ENCODE measurements at regions not wholly inside any gene's neighbourhood (a gene's known extent, or its start where the extent isn't known, plus 50 kb on each side); places are given as distances from the start of the nearest gene placed in this dataset.
"Not testable (repeated sequence)": the region's sequence is repeated elsewhere in the genome, so short reads cannot be mapped to it uniquely, and the experiment has no call there.

DNA sequence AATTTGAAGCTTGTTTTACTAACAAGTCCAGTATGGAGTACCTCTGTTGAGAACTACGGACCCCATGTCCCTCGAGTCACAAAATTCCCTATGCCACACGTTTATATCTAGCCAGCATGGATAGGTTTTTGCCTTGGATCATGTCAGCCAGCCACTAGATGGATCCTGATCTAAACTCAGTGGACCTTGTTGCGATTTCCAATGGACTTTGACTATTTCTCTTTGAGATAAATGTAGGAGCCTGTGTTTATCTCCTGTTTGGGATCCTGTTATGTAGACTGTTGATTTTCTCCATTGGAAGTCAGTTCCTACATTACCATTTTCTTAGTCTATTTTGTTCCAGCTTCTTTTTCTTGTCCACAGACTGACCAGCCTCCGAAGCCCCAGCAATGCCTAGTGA, 127.1 kb upstream of the BMAL1 start:
- 88% methylated on average over 4 of the region's 5 CpGs for WGBS
- no peak overlapping the region for H2BK12ac ChIP-seq (ENCODE audit: low read length in 2 of 2)

DNA sequence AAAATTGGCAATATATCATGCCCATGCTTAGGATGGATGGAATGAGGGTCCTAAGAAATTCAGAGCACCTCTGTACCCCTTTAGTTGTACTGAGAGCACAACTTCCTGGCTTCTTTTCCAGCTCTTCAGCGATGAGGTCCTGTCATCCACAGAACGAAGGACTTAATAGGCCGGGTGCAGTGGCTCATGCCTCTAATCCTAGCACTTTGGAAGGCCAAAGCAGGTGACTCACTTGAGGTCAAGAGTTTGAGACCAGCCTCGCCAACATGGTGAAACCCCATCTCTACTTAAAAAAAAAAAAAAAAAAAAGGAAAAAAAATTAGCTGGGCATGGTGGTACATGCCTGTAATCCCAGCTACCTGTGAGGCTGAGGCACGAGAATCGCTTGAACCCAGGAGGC, 125.3 kb upstream of the BMAL1 start:
- no peak overlapping the region for H3K23ac ChIP-seq (ENCODE audit: low read length in 2 of 2)
- H2AK5ac ChIP-seq (ENCODE audit: low read length, severe bottlenecking), result peak overlapping the region; percentile 68
- H3K4ac ChIP-seq (ENCODE audit: low read depth in 1 of 2, low read length in 2 of 2), result no peak overlapping the region
- no peaks in the 10 kb centered on the region for H3K4me1 ChIP-seq (ENCODE audit: control insufficient read depth, insufficient read depth, low read depth, low read length)
- H3K4me3 ChIP-seq (ENCODE audit: insufficient read depth in 1 of 2, low read depth in 1 of 2, low read length in 2 of 2), result no peak overlapping the region
- peaks cover 0 to 27% of the 10 kb centered on the region in 2 experiments for H3K27me3 ChIP-seq (ENCODE audit: control insufficient read depth in 1 of 2, insufficient read depth in 1 of 2, low read length in 2 of 2)
- H2BK5ac ChIP-seq (ENCODE audit: low read depth, low read length, poor library complexity, severe bottlenecking), result no peak overlapping the region
- H3K9me3 ChIP-seq (ENCODE audit: control insufficient read depth, low read length), result peaks cover 4% of the 10 kb centered on the region
- H3K27ac ChIP-seq (ENCODE audit: low read length, poor library complexity, severe bottlenecking), result no peak overlapping the region
- no peak overlapping the region for H2BK120ac ChIP-seq (ENCODE audit: low read depth, low read length)
- H4K91ac ChIP-seq (ENCODE audit: low read length), result no peak overlapping the region
- H3K18ac ChIP-seq (ENCODE audit: low read depth in 1 of 2, low read length in 2 of 2), result no peak overlapping the region
- no peak for DNase-seq
- no peak overlapping the region for H2BK15ac ChIP-seq (ENCODE audit: low read depth, poor library complexity, severe bottlenecking)
- H3K36me3 ChIP-seq (ENCODE audit: control insufficient read depth in 1 of 2, insufficient read depth in 2 of 2, low read depth in 1 of 2, low read length in 2 of 2), result no peaks in the 10 kb centered on the region
- H2AFZ ChIP-seq (ENCODE audit: low read depth, low read length), result no peak overlapping the region
- H4K8ac ChIP-seq (ENCODE audit: low read length), result no peak overlapping the region
- no peak overlapping the region for H2BK12ac ChIP-seq (ENCODE audit: low read length in 2 of 2)
- 74% methylated on average over 5 of the region's 6 CpGs for WGBS
- no peaks in the 10 kb centered on the region for H3K79me1 ChIP-seq (replicated peaks; ENCODE audit: low read length, poor library complexity, severe bottlenecking)
- H3K9ac ChIP-seq (ENCODE audit: low read length), result no peak overlapping the region
- H3K4me2 ChIP-seq (ENCODE audit: low read length, poor library complexity, severe bottlenecking), result no peak overlapping the region
- H3K14ac ChIP-seq (ENCODE audit: low read length in 2 of 2), result no peak overlapping the region

More for the DNA sequence above, 127.1 kb upstream of the BMAL1 start:
- H3K4me2 ChIP-seq (ENCODE audit: low read length, poor library complexity, severe bottlenecking), result no peak overlapping the region
- no peak overlapping the region for H2BK5ac ChIP-seq (ENCODE audit: low read depth, low read length, poor library complexity, severe bottlenecking)
- no peaks in the 10 kb centered on the region for H3K9me3 ChIP-seq (ENCODE audit: control insufficient read depth, low read length)
- H4K8ac ChIP-seq (ENCODE audit: low read length), result no peak overlapping the region
- no peaks in the 10 kb centered on the region for H3K79me1 ChIP-seq (replicated peaks; ENCODE audit: low read length, poor library complexity, severe bottlenecking)
- DNase-seq, result no peak
- no peaks in the 10 kb centered on the region for H3K4me1 ChIP-seq (ENCODE audit: control insufficient read depth, insufficient read depth, low read depth, low read length)
- H3K4me3 ChIP-seq (ENCODE audit: insufficient read depth in 1 of 2, low read depth in 1 of 2, low read length in 2 of 2), result no peak overlapping the region
- no peak overlapping the region for H3K27ac ChIP-seq (ENCODE audit: low read length, poor library complexity, severe bottlenecking)
- no peak overlapping the region for H2AK5ac ChIP-seq (ENCODE audit: low read length, severe bottlenecking)
- H3K14ac ChIP-seq (ENCODE audit: low read length in 2 of 2), result no peak overlapping the region
- H2AFZ ChIP-seq (ENCODE audit: low read depth, low read length), result no peak overlapping the region
- peaks cover 0 to 25% of the 10 kb centered on the region in 2 experiments for H3K27me3 ChIP-seq (ENCODE audit: control insufficient read depth in 1 of 2, insufficient read depth in 1 of 2, low read length in 2 of 2)
- H3K18ac ChIP-seq (ENCODE audit: low read depth in 1 of 2, low read length in 2 of 2), result no peak overlapping the region
- no peak overlapping the region for H2BK120ac ChIP-seq (ENCODE audit: low read depth, low read length)
- no peak overlapping the region for H3K23ac ChIP-seq (ENCODE audit: low read length in 2 of 2)
- no peak overlapping the region for H4K91ac ChIP-seq (ENCODE audit: low read length)
- no peak overlapping the region for H3K9ac ChIP-seq (ENCODE audit: low read length)
- no peak overlapping the region for H2BK15ac ChIP-seq (ENCODE audit: low read depth, poor library complexity, severe bottlenecking)
- H3K36me3 ChIP-seq (ENCODE audit: control insufficient read depth in 1 of 2, insufficient read depth in 2 of 2, low read depth in 1 of 2, low read length in 2 of 2), result no peaks in the 10 kb centered on the region
- no peak overlapping the region for H3K4ac ChIP-seq (ENCODE audit: low read depth in 1 of 2, low read length in 2 of 2)

DNA sequence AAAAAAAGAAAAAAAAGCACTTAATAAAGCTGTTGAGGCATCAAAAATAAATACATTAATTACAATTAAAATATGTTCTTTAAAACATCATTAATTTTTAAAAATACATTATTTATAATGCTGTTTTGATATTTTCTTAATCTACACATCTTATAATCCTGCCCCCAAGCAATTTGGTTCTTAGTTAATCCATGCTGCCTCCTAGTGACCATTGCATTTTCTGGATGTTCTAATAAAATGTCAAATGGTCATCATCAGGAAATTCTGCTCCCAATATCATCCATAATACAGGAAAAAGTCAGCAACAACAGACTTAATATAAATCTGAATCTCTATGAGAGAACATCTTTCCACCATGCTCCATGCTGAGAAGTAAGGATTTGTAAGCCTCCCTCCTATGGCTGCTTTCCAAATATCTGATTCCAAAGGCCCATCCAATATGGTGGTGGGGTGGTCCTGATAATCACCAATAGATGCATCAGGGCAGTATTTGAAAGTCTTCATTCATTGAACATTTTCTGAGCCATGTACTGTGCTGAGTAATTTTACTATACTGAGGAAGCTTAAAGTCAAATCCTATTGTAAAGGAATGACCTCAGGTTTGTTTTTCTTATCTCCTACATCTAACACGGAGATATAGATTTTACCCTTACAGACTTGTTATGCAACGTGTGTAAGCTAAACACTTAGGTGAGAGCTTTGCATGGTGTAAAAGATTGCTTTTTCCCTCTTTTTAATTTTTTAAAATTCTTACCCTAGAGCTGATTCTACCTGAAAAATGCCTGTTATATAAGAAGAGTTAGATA, 124.7 kb upstream of the BMAL1 start:
- H3K79me1 ChIP-seq (replicated peaks; ENCODE audit: low read length, poor library complexity, severe bottlenecking), result no peaks in the 10 kb centered on the region
- no peak overlapping the region for H2BK5ac ChIP-seq (ENCODE audit: low read depth, low read length, poor library complexity, severe bottlenecking)
- no peak overlapping the region for H3K18ac ChIP-seq (ENCODE audit: low read depth in 1 of 2, low read length in 2 of 2)
- no peak overlapping the region for H2AK5ac ChIP-seq (ENCODE audit: low read length, severe bottlenecking)
- H3K27ac ChIP-seq (ENCODE audit: low read length, poor library complexity, severe bottlenecking), result no peak overlapping the region
- H2BK15ac ChIP-seq (ENCODE audit: low read depth, poor library complexity, severe bottlenecking), result no peak overlapping the region
- H4K91ac ChIP-seq (ENCODE audit: low read length), result no peak overlapping the region
- H3K36me3 ChIP-seq (ENCODE audit: control insufficient read depth in 1 of 2, insufficient read depth in 2 of 2, low read depth in 1 of 2, low read length in 2 of 2), result no peaks in the 10 kb centered on the region
- peaks cover 0 to 27% of the 10 kb centered on the region in 2 experiments for H3K27me3 ChIP-seq (ENCODE audit: control insufficient read depth in 1 of 2, insufficient read depth in 1 of 2, low read length in 2 of 2)
- peak; percentile 24 for DNase-seq
- WGBS, result no CpG with 5 or more reads among the region's 2 CpGs
- no peak overlapping the region for H2AFZ ChIP-seq (ENCODE audit: low read depth, low read length)
- no peak overlapping the region for H3K4me3 ChIP-seq (ENCODE audit: insufficient read depth in 1 of 2, low read depth in 1 of 2, low read length in 2 of 2)
- H3K14ac ChIP-seq (ENCODE audit: low read length in 2 of 2), result no peak overlapping the region
- H3K4me1 ChIP-seq (ENCODE audit: control insufficient read depth, insufficient read depth, low read depth, low read length), result no peaks in the 10 kb centered on the region
- H3K9ac ChIP-seq (ENCODE audit: low read length), result no peak overlapping the region
- no peak overlapping the region for H3K23ac ChIP-seq (ENCODE audit: low read length in 2 of 2)
- no peak overlapping the region for H3K4me2 ChIP-seq (ENCODE audit: low read length, poor library complexity, severe bottlenecking)
- peaks cover 4% of the 10 kb centered on the region for H3K9me3 ChIP-seq (ENCODE audit: control insufficient read depth, low read length)
- no peak overlapping the region for H3K4ac ChIP-seq (ENCODE audit: low read depth in 1 of 2, low read length in 2 of 2)
- H2BK12ac ChIP-seq (ENCODE audit: low read length in 2 of 2), result no peak overlapping the region
- no peak overlapping the region for H4K8ac ChIP-seq (ENCODE audit: low read length)
- H2BK120ac ChIP-seq (ENCODE audit: low read depth, low read length), result no peak overlapping the region

DNA sequence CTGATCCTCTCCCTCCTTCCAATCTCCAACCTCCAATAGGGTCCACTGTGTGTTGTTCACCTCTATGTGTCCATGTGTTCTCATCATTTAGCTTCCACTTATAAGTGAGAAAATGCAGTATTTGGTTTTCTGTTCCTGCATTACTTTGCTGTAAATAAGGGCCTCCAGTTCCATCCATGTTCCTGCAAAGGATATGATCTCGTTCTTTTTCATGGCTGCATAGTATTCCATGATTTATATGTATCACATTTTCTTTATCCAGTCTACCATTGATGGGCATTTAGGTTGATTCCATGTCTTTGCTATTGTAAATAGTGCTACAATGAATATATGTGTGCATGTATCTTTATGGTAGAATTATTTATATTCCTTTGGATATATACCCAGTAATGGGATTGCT, 123.2 kb upstream of the BMAL1 start:
- H2BK120ac ChIP-seq (ENCODE audit: low read depth, low read length), result not testable (repeated sequence)
- no CpG with 5 or more reads among the region's 1 CpG for WGBS

More for the DNA sequence above, 123.2 kb upstream of the BMAL1 start:
- H3K14ac ChIP-seq (ENCODE audit: low read length in 2 of 2); H3K23ac ChIP-seq (ENCODE audit: low read length in 2 of 2); H2AK5ac ChIP-seq (ENCODE audit: low read length, severe bottlenecking); H4K91ac ChIP-seq (ENCODE audit: low read length); H3K18ac ChIP-seq (ENCODE audit: low read depth in 1 of 2, low read length in 2 of 2); DNase-seq; H2BK15ac ChIP-seq (ENCODE audit: low read depth, poor library complexity, severe bottlenecking); H3K9me3 ChIP-seq (ENCODE audit: control insufficient read depth, low read length); H2BK5ac ChIP-seq (ENCODE audit: low read depth, low read length, poor library complexity, severe bottlenecking); H2AFZ ChIP-seq (ENCODE audit: low read depth, low read length); H3K4ac ChIP-seq (ENCODE audit: low read depth in 1 of 2, low read length in 2 of 2); H3K4me1 ChIP-seq (ENCODE audit: control insufficient read depth, insufficient read depth, low read depth, low read length); H3K9ac ChIP-seq (ENCODE audit: low read length); H4K8ac ChIP-seq (ENCODE audit: low read length); H3K4me2 ChIP-seq (ENCODE audit: low read length, poor library complexity, severe bottlenecking); H3K36me3 ChIP-seq (ENCODE audit: control insufficient read depth in 1 of 2, insufficient read depth in 2 of 2, low read depth in 1 of 2, low read length in 2 of 2); H3K27ac ChIP-seq (ENCODE audit: low read length, poor library complexity, severe bottlenecking); H2BK12ac ChIP-seq (ENCODE audit: low read length in 2 of 2); H3K4me3 ChIP-seq (ENCODE audit: insufficient read depth in 1 of 2, low read depth in 1 of 2, low read length in 2 of 2); H3K79me1 ChIP-seq (replicated peaks; ENCODE audit: low read length, poor library complexity, severe bottlenecking): not testable (repeated sequence)
- peaks cover 0 to 26% of the 10 kb centered on the region in 2 experiments for H3K27me3 ChIP-seq (ENCODE audit: control insufficient read depth in 1 of 2, insufficient read depth in 1 of 2, low read length in 2 of 2)
